ENCODE measurements at regions not wholly inside any gene's neighbourhood (a gene's known extent, or its start where the extent isn't known, plus 50 kb on each side); places are given as distances from the start of the nearest gene placed in this dataset.

DNA sequence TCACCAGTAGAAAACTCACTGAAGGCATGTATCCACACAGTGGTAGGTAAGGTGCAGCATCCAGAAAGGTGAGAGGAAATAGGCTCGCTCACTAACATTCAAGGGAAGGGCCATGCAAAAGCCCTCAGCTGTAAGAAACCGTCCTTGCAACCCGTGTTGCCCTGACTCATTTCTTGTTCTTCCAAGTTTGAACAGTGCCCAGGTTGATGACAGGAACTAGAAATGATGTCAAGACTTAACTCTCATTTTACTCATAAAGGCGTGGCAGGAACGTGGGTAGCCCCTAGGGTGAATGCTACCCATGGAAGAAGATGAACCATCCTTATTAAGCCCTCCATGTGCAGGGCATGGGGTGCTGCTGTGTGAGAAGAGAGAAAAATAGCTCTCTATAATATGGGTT is 187.6 kb downstream of the CD83 start:
- Mint-ChIP-seq H3K27me3 (peaks cover 37% of the 10 kb centered on the region), H3K4me1 (no peaks in the 10 kb centered on the region), H3K4me3 (no peak overlapping the region), H3K27ac (no peak overlapping the region), H3K36me3 (ENCODE audit: low read depth) (no peaks in the 10 kb centered on the region)
- DNase-seq (no peak), ATAC-seq (no peak)
- H3K9me3 ChIP-seq (ENCODE audit: control insufficient read depth, low read length, poor library complexity, severe bottlenecking): no peaks in the 10 kb centered on the region

DNA sequence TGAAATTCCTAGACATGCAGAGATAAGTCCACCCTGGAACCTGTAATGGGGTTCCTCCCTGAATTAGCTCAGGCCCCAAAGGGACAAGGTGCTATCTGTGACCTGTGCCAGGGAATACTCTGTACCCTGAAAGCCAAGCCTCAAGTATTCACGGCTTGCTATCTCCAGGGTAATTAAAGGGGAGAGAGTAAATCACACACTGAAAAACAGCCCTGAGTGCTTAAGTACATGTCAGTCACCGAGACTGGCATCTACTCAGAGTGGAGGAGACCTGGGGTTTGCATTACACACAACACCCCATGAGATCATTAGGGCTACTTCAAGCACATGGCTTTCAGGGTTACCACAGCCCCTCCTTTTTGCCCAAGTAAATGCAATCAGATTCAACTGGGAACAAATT is 188.1 kb downstream of the CD83 start:
- no peaks in the 10 kb centered on the region for H3K9me3 ChIP-seq (ENCODE audit: control insufficient read depth, low read length, poor library complexity, severe bottlenecking)
- Mint-ChIP-seq H3K36me3 (ENCODE audit: low read depth) (no peaks in the 10 kb centered on the region), H3K4me3 (no peak overlapping the region), H3K27me3 (peaks cover 32% of the 10 kb centered on the region), H3K27ac (no peak overlapping the region), H3K4me1 (no peaks in the 10 kb centered on the region)
- DNase-seq (no peak), ATAC-seq (no peak)

DNA sequence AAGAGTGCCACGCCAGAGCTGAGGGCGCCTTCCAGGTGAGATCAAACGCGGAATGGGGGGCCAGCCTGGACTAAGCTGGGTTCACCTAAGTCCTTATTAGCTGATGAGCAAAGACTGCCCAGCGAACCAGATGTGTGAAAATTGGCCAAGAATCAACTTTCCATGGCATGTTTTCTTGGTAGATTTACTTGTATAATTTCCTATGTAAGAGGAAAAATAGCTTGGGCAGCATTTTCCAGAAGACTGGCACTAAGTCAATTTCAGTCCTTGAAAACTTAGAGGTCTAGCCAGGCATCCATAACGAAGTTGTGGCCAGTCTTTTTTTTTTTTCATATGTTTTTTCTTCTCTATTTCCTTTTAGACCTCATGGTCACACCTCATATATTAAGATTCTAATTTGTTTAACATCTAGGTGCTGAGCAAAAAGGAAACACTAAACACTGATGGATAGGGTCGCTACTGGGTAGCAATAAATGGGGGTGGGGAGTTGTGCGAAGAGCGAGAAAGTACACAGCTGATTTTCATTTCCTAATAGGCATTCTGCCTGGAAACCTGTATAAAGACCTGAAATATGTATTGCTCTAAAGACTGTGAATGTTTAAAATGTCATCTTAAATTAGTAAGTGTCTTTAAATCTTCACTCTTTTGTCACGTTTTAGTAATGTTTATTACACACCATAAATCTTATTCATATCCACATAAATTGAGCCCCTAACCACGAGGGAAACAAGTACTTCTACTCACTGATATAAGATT is 188.8 kb downstream of the CD83 start:
- H3K4me1 Mint-ChIP-seq: no peaks in the 10 kb centered on the region
- no peak overlapping the region for H3K27ac Mint-ChIP-seq

DNA sequence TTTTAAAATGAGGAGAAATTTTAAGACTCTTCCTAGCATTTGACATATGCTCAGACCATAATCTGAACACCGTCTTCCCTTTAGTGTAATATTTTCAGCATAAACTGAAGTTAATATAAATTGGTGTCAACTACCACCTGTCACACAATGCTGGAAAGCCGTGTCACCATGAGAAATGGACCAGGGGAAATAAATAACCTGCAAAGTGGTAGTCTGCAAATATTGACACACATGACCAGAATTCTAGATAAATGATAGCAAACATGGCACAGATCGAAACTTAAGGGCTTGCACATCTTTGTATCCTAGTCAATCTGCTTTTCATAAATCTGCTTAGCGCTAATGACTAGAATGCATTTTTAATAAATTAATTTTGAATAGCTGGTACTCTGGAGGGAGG is 191.9 kb downstream of the CD83 start:
- no peaks in the 10 kb centered on the region for H3K9me3 ChIP-seq (ENCODE audit: control insufficient read depth, low read length, poor library complexity, severe bottlenecking)
- no peak for ATAC-seq
- Mint-ChIP-seq H3K4me1 (no peaks in the 10 kb centered on the region), H3K4me3 (no peak overlapping the region), H3K36me3 (ENCODE audit: low read depth) (no peaks in the 10 kb centered on the region), H3K27me3 (peaks cover 21% of the 10 kb centered on the region), H3K27ac (no peak overlapping the region)
- DNase-seq: no peak

More for the DNA sequence above, 188.8 kb downstream of the CD83 start:
- H3K27me3 Mint-ChIP-seq: peaks cover 30% of the 10 kb centered on the region
- no peaks in the 10 kb centered on the region for H3K9me3 ChIP-seq (ENCODE audit: control insufficient read depth, low read length, poor library complexity, severe bottlenecking)
- no peak for ATAC-seq
- no peaks in the 10 kb centered on the region for H3K36me3 Mint-ChIP-seq (ENCODE audit: low read depth)
- no peak overlapping the region for H3K4me3 Mint-ChIP-seq
- no peak for DNase-seq

- ATAC-seq (no peak), DNase-seq (no peak)
- H3K27me3 Mint-ChIP-seq: peaks cover 21% of the 10 kb centered on the region
- no peak overlapping the region for H3K4me3 Mint-ChIP-seq
- no peaks in the 10 kb centered on the region for H3K9me3 ChIP-seq (ENCODE audit: control insufficient read depth, low read length, poor library complexity, severe bottlenecking)
- H3K36me3 Mint-ChIP-seq (ENCODE audit: low read depth): no peaks in the 10 kb centered on the region
- H3K27ac Mint-ChIP-seq: no peak overlapping the region
- peaks cover 3% of the 10 kb centered on the region for H3K4me1 Mint-ChIP-seq
Measured at GRCh38 chr6:14309951-14310445, 192.4 kb downstream of the CD83 start.

DNA sequence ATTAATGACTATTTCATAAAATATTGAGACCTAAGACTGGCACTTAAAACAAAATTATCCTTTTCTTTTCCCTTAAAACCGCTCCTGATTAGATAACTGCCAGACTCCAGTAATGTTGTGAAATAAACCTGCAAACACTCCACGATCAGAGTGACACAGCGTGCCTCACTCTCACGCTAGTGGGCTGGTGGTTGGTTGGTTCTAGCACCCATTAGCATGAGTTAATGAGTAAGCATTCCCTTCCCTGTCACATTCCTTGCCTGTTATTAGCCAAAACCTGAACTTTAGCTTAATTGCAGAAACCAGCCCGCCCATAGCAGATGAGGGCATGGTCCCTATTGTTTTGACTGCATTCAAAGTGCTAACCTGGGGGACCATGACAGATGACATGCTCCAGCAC is 193.4 kb downstream of the CD83 start:
- H3K4me1 Mint-ChIP-seq: peaks cover 5% of the 10 kb centered on the region
- peaks cover 21% of the 10 kb centered on the region for H3K27me3 Mint-ChIP-seq
- no peak for ATAC-seq
- H3K27ac Mint-ChIP-seq: no peak overlapping the region
- no peaks in the 10 kb centered on the region for H3K36me3 Mint-ChIP-seq (ENCODE audit: low read depth)
- no peak overlapping the region for H3K4me3 Mint-ChIP-seq
- no peaks in the 10 kb centered on the region for H3K9me3 ChIP-seq (ENCODE audit: control insufficient read depth, low read length, poor library complexity, severe bottlenecking)
- DNase-seq: no peak

GRCh38 chr6:14312587-14312986 is 195.0 kb downstream of the CD83 start:
- no peak overlapping the region for H3K4me3 Mint-ChIP-seq
- H3K4me1 Mint-ChIP-seq: peaks cover 9% of the 10 kb centered on the region
- no peak for DNase-seq
- H3K27ac Mint-ChIP-seq: no peak overlapping the region
- no peak for ATAC-seq
- peaks cover 12% of the 10 kb centered on the region for H3K27me3 Mint-ChIP-seq
- H3K36me3 Mint-ChIP-seq (ENCODE audit: low read depth): no peaks in the 10 kb centered on the region
- no peaks in the 10 kb centered on the region for H3K9me3 ChIP-seq (ENCODE audit: control insufficient read depth, low read length, poor library complexity, severe bottlenecking)

GRCh38 chr6:14313248-14313647 is 195.7 kb downstream of the CD83 start:
- Mint-ChIP-seq H3K4me3 (no peak overlapping the region), H3K36me3 (ENCODE audit: low read depth) (peaks cover 2% of the 10 kb centered on the region), H3K27ac (no peak overlapping the region), H3K27me3 (peaks cover 8% of the 10 kb centered on the region), H3K4me1 (peaks cover 9% of the 10 kb centered on the region)
- no peak for DNase-seq
- no peak for ATAC-seq
- H3K9me3 ChIP-seq (ENCODE audit: control insufficient read depth, low read length, poor library complexity, severe bottlenecking): no peaks in the 10 kb centered on the region

- H3K36me3 Mint-ChIP-seq (ENCODE audit: low read depth): peaks cover 4% of the 10 kb centered on the region
- peak overlapping the region; percentile 53 for H3K27ac Mint-ChIP-seq
- no peak overlapping the region for H3K4me3 Mint-ChIP-seq
- H3K9me3 ChIP-seq (ENCODE audit: control insufficient read depth, low read length, poor library complexity, severe bottlenecking): no peaks in the 10 kb centered on the region
- DNase-seq (no peak), ATAC-seq (no peak)
- peaks cover 15% of the 10 kb centered on the region for H3K27me3 Mint-ChIP-seq
- H3K4me1 Mint-ChIP-seq: peaks cover 12% of the 10 kb centered on the region
Measured at GRCh38 chr6:14315353-14315752, 197.8 kb downstream of the CD83 start.

GRCh38 chr6:14316651-14317386 is 199.2 kb downstream of the CD83 start:
- Mint-ChIP-seq H3K27ac (peak overlapping the region; percentile 19), H3K27me3 (peaks cover 19% of the 10 kb centered on the region), H3K4me3 (no peak overlapping the region), H3K4me1 (peaks cover 12% of the 10 kb centered on the region), H3K36me3 (ENCODE audit: low read depth) (peaks cover 4% of the 10 kb centered on the region)
- H3K9me3 ChIP-seq (ENCODE audit: control insufficient read depth, low read length, poor library complexity, severe bottlenecking): no peaks in the 10 kb centered on the region
- ATAC-seq (no peak), DNase-seq (no peak)

DNA sequence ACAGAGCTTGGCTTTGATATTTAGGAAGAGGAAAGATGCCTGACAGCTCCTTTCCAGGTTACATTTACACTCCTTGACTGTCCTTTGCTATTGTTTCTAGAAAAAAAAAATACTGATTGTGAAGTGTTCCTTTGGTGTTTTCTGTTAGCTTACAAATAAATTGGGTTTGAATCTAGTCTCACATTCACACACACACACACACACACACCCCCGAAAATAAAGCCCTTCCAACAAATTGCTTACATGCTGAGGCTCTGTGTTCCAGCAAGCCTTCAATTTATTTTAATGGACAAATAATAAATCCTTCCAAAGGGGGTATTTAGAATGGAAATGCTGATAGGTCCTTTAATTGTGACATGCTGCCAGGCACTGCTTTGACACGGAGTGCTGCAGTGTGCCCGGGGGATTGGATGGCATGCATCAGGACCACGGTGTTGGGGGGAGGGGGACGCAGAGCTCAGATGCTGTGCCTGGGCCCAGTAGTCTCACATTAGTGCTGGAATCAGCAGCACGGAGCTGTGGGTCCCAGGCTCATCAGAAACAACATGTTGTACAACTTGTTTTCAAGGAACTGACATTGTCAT is 199.9 kb downstream of the CD83 start:
- Mint-ChIP-seq H3K27me3 (peaks cover 25% of the 10 kb centered on the region), H3K36me3 (ENCODE audit: low read depth) (peaks cover 4% of the 10 kb centered on the region), H3K4me3 (no peak overlapping the region), H3K27ac (no peak overlapping the region), H3K4me1 (peaks cover 12% of the 10 kb centered on the region)
- no peaks in the 10 kb centered on the region for H3K9me3 ChIP-seq (ENCODE audit: control insufficient read depth, low read length, poor library complexity, severe bottlenecking)
- ATAC-seq (no peak), DNase-seq (no peak)

- no peak for DNase-seq
- peaks cover 6% of the 10 kb centered on the region for H3K36me3 Mint-ChIP-seq (ENCODE audit: low read depth)
- no peak for ATAC-seq
- no peak overlapping the region for H3K27ac Mint-ChIP-seq
- H3K4me1 Mint-ChIP-seq: peaks cover 9% of the 10 kb centered on the region
- peaks cover 35% of the 10 kb centered on the region for H3K27me3 Mint-ChIP-seq
- no peak overlapping the region for H3K4me3 Mint-ChIP-seq
- no peaks in the 10 kb centered on the region for H3K9me3 ChIP-seq (ENCODE audit: control insufficient read depth, low read length, poor library complexity, severe bottlenecking)
Measured at GRCh38 chr6:14320332-14320731, 202.8 kb downstream of the CD83 start.

- no peak for DNase-seq
- no peak for ATAC-seq
- H3K27ac Mint-ChIP-seq: no peak overlapping the region
- H3K36me3 Mint-ChIP-seq (ENCODE audit: low read depth): peaks cover 6% of the 10 kb centered on the region
- H3K27me3 Mint-ChIP-seq: peaks cover 40% of the 10 kb centered on the region
- H3K9me3 ChIP-seq (ENCODE audit: control insufficient read depth, low read length, poor library complexity, severe bottlenecking): no peaks in the 10 kb centered on the region
- peaks cover 5% of the 10 kb centered on the region for H3K4me1 Mint-ChIP-seq
- H3K4me3 Mint-ChIP-seq: no peak overlapping the region
Measured at GRCh38 chr6:14321992-14322772, 204.6 kb downstream of the CD83 start.
